SK-N-SH (cell line): ENCODE measurements at regions not wholly inside any gene's neighbourhood (a gene's known extent, or its start where the extent isn't known, plus 50 kb on each side); places are given as distances from the start of the nearest gene placed in this dataset.

ENCODE experiments used
- CTCF ChIA-PET: fragments of 300-600, 350-600 bp; formaldehyde crosslinking; extraction: SDS; loops from one replicate; lab custom pipeline; 2021; lab: Yijun Ruan, JAX
- POLR2A ChIA-PET: fragments of 350-600 bp; sonication (Branson Sonifier 250); formaldehyde crosslinking; extraction: SDS; loops from one replicate; lab custom pipeline; 2020; ENCODE audit warnings: antibody characterized with exemption, inconsistent platforms; lab: Yijun Ruan, JAX
- DNase-seq: peaks from one replicate; pipeline ENCODE4 v3.0.0; 2012
- H2AFZ ChIP-seq: fragments of 200-600 bp; sonication (generic); 2 replicates; pipeline ENCODE4 v1.8.1; 2016; ENCODE audit warnings: antibody characterized with exemption, mild to moderate bottlenecking, low read depth
- H3F3A ChIP-seq: fragments of 200-600 bp; sonication (generic); replicated peaks from 2 replicates; pipeline ENCODE3; 2016; ENCODE audit warnings: antibody characterized with exemption, mild to moderate bottlenecking; ENCODE audit not compliant: insufficient read depth
- H3K27ac ChIP-seq, 2 experiments: fragments of 200-500 bp in 1 of 2; fragments of 200-600 bp in 1 of 2; sonication (Bioruptor generic) in 1 of 2; sonication (generic), shearing (Covaris generic) in 1 of 2; 2 replicates each; pipeline versions ENCODE4 v1.5.1 to v1.6.1; 2014 to 2016; ENCODE audit warnings: low read depth in 2 of 2, inconsistent platforms in 1 of 2, low read length in 1 of 2, mild to moderate bottlenecking in 1 of 2, mixed read lengths in 1 of 2
- H3K27me3 ChIP-seq: fragments of 200-600 bp; sonication (generic), shearing (Covaris generic); 2 replicates; pipeline ENCODE4 v1.6.1; 2016; ENCODE audit warnings: mixed run types; ENCODE audit not compliant: insufficient read depth
- H3K36me3 ChIP-seq, 2 experiments: fragments of 200-500 bp in 1 of 2; fragments of 200-600 bp in 1 of 2; sonication (Bioruptor generic) in 1 of 2; sonication (generic) in 1 of 2; replicated peaks in 1 of 2; 2 replicates each; pipeline versions ENCODE3 to v1.5.1; 2014 to 2016; ENCODE audit warnings: low read length in 1 of 2, mild to moderate bottlenecking in 1 of 2; ENCODE audit not compliant: insufficient read depth in 2 of 2, control insufficient read depth in 1 of 2
- H3K4me1 ChIP-seq, 2 experiments: fragments of 200-500 bp in 1 of 2; fragments of 200-600 bp in 1 of 2; sonication (Bioruptor generic) in 1 of 2; sonication (generic), shearing (Covaris generic) in 1 of 2; 2 replicates each; pipeline versions ENCODE4 v1.5.1 to v1.6.1; 2014 to 2016; ENCODE audit warnings: low read depth in 1 of 2, low read length in 1 of 2, mixed run types in 1 of 2; ENCODE audit not compliant: insufficient read depth in 2 of 2, control insufficient read depth in 1 of 2
- H3K4me2 ChIP-seq: fragments of 200-600 bp; sonication (generic), shearing (Covaris generic); 2 replicates; pipeline ENCODE4 v1.6.1; 2017; ENCODE audit warnings: mixed run types
- H3K4me3 ChIP-seq, 2 experiments: fragments of 200-500 bp in 1 of 2; fragments of 200-600 bp in 1 of 2; sonication (Bioruptor generic) in 1 of 2; sonication (generic), shearing (Covaris generic) in 1 of 2; 2 replicates each; pipeline versions ENCODE4 v1.5.1 to v1.8.1; 2014 to 2016; ENCODE audit warnings: low read depth in 2 of 2, inconsistent platforms in 1 of 2, low read length in 1 of 2, mild to moderate bottlenecking in 1 of 2, mixed read lengths in 1 of 2, moderate library complexity in 1 of 2
- H3K79me2 ChIP-seq: fragments of 200-600 bp; sonication (generic); 2 replicates; pipeline ENCODE4 v1.8.1; 2017; ENCODE audit warnings: mild to moderate bottlenecking; ENCODE audit not compliant: insufficient read depth
- H3K9ac ChIP-seq: fragments of 200-600 bp; sonication (generic); 2 replicates; pipeline ENCODE4 v1.6.1; 2017; ENCODE audit warnings: mixed run types
- H3K9me2 ChIP-seq: fragments of 200-600 bp; sonication (generic); 2 replicates; pipeline ENCODE4 v1.6.1; 2017; ENCODE audit warnings: mixed run types
- H3K9me3 ChIP-seq: fragments of 200-600 bp; sonication (generic); 2 replicates; pipeline ENCODE4 v1.6.1; 2017; ENCODE audit warnings: mixed run types, mild to moderate bottlenecking, moderate library complexity
- H4K20me1 ChIP-seq: fragments of 200-600 bp; sonication (generic); 2 replicates; pipeline ENCODE4 v1.6.1; 2017; ENCODE audit warnings: mild to moderate bottlenecking, mixed run types; ENCODE audit not compliant: insufficient read depth
- FOXM1 ChIP-seq: IDR thresholded peaks from 2 replicates; pipeline ENCODE4 v1.4.0; 2012; ENCODE audit warnings: low read depth, mild to moderate bottlenecking
- MAX ChIP-seq: IDR thresholded peaks from 2 replicates; pipeline ENCODE4 v1.4.0; 2012; ENCODE audit warnings: low read depth
- MEF2A ChIP-seq: IDR thresholded peaks from 2 replicates; pipeline ENCODE4 v1.4.0; 2012; ENCODE audit warnings: low read depth, borderline replicate concordance
- NRF1 ChIP-seq: IDR thresholded peaks from 2 replicates; pipeline ENCODE4 v1.6.1; 2012; ENCODE audit warnings: low read depth, mild to moderate bottlenecking, low read length
- PBX3 ChIP-seq: IDR thresholded peaks from 2 replicates; pipeline ENCODE4; 2012
- REST ChIP-seq: IDR thresholded peaks from 2 replicates; pipeline ENCODE4 v1.6.1; 2012; ENCODE audit warnings: mild to moderate bottlenecking, low read depth, low read length, moderate library complexity
- TCF12 ChIP-seq: IDR thresholded peaks from 2 replicates; pipeline ENCODE4 v1.4.0; 2012
- WGBS: methylation state at CpG from one replicate; pipeline ENCODE4 v1.1.6; 2017; ENCODE audit warnings: low lambda C conversion rate; 5-methylcytosine and 5-hydroxymethylcytosine counted together
- TF ChIP-seq, protein P1 (sequence below): IDR thresholded peaks from 2 replicates; pipeline ENCODE4 v1.4.0; 2012; ENCODE audit warnings: low read depth, borderline replicate concordance
- TF ChIP-seq, protein P2 (sequence below): fragments of 150-350 bp; IDR thresholded peaks from 2 replicates; pipeline ENCODE4 v1.6.1; 2017; ENCODE audit warnings: antibody characterized with exemption, low read length, low read depth, borderline replicate concordance
- TF ChIP-seq, protein P3 (sequence below): fragments of 150-350 bp; IDR thresholded peaks from 2 replicates; pipeline ENCODE4 v1.6.1; 2016; ENCODE audit warnings: mild to moderate bottlenecking, low read depth, low read length

- TF ChIP-seq, protein P1, sequence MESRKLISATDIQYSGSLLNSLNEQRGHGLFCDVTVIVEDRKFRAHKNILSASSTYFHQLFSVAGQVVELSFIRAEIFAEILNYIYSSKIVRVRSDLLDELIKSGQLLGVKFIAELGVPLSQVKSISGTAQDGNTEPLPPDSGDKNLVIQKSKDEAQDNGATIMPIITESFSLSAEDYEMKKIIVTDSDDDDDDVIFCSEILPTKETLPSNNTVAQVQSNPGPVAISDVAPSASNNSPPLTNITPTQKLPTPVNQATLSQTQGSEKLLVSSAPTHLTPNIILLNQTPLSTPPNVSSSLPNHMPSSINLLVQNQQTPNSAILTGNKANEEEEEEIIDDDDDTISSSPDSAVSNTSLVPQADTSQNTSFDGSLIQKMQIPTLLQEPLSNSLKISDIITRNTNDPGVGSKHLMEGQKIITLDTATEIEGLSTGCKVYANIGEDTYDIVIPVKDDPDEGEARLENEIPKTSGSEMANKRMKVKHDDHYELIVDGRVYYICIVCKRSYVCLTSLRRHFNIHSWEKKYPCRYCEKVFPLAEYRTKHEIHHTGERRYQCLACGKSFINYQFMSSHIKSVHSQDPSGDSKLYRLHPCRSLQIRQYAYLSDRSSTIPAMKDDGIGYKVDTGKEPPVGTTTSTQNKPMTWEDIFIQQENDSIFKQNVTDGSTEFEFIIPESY = peak; percentile 57; the same call in 1 of the 2 replicates
- TF ChIP-seq FOXM1 = 0 out of 2 replicates have a peak, but pooled peaks have one; percentile 61
- peak; percentile 92 for TF ChIP-seq TCF12
- TF ChIP-seq PBX3 = peak; percentile 83
- peak; percentile 80 for TF ChIP-seq MEF2A
- peak; percentile 98 for TF ChIP-seq REST
- TF ChIP-seq, all 33 proteins: peak for 18
These were observed 105.8 kb downstream of the NOG start (continued) for GRCh38 chr17:56699186-56699894.

DNA sequence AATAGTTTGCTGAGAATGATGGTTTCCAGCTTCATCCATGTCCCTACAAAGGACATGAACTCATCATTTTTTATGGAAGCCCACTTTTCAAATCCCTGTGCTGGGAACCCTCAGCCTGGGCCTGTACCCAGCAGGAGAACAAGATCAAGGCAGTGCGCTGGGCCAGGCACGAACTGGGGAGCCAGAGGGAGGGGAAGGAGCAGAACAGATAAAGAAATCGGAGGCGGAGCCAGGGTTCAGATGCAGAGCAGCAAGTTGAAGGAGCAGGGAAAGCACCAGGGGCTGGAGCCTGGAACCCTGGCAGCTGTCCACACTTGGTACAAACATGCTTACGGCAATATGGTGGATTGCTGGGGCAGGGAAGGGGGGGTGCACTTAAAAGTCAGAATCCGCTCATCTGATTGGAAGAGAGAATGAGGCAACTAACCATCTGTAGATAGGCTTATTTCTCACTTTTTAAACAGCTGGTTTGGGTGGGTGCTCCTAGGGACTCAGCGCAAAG is 107.5 kb downstream of the NOG start:
- no peaks in the 10 kb centered on the region for H4K20me1 ChIP-seq
- no peak overlapping the region for H3K27ac ChIP-seq
- peaks cover 15% of the 10 kb centered on the region for H3F3A ChIP-seq
- 69% methylated on average over 7 of the region's 7 CpGs for WGBS
- H3K9me3 ChIP-seq = no peaks in the 10 kb centered on the region
- no peaks in the 10 kb centered on the region for H3K79me2 ChIP-seq
- H3K9me2 ChIP-seq = no peaks in the 10 kb centered on the region
- peaks cover 0 to 12% of the 10 kb centered on the region in 2 experiments; a peak in 1 of 4 replicates for H3K4me1 ChIP-seq
- POLR2A ChIA-PET = no interaction called here
- CTCF ChIA-PET = interaction anchor here (1.1 to 4.0 kb wide), 2 partner anchors 15 to 201 kb away, joined by 3 to 36 read pairs; no protein-coding TSS in a partner anchor
- no peak overlapping the region for H2AFZ ChIP-seq
- H3K4me2 ChIP-seq = no peak overlapping the region
- H3K36me3 ChIP-seq = no peaks in the 10 kb centered on the region
- no peak for DNase-seq
- no peak for TF ChIP-seq NRF1
- TF ChIP-seq, protein P2, sequence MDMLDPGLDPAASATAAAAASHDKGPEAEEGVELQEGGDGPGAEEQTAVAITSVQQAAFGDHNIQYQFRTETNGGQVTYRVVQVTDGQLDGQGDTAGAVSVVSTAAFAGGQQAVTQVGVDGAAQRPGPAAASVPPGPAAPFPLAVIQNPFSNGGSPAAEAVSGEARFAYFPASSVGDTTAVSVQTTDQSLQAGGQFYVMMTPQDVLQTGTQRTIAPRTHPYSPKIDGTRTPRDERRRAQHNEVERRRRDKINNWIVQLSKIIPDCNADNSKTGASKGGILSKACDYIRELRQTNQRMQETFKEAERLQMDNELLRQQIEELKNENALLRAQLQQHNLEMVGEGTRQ = no peak
- no peak for TF ChIP-seq MAX
- TF ChIP-seq, protein P3, sequence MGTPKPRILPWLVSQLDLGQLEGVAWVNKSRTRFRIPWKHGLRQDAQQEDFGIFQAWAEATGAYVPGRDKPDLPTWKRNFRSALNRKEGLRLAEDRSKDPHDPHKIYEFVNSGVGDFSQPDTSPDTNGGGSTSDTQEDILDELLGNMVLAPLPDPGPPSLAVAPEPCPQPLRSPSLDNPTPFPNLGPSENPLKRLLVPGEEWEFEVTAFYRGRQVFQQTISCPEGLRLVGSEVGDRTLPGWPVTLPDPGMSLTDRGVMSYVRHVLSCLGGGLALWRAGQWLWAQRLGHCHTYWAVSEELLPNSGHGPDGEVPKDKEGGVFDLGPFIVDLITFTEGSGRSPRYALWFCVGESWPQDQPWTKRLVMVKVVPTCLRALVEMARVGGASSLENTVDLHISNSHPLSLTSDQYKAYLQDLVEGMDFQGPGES = no peak
- H3K9ac ChIP-seq = no peak overlapping the region
- H3K4me3 ChIP-seq = no peak overlapping the region
- H3K27me3 ChIP-seq = no peaks in the 10 kb centered on the region
